GM19099 (cell line): ENCODE measurements at regions not wholly inside any gene's neighbourhood (a gene's known extent, or its start where the extent isn't known, plus 50 kb on each side); places are given as distances from the start of the nearest gene placed in this dataset.

ENCODE experiments used
- POLR2A ChIP-seq: IDR thresholded peaks from 3 replicates; pipeline ENCODE4 v1.6.1; 2011; ENCODE audit warnings: low read depth; ENCODE audit not compliant: insufficient read length; ENCODE audit errors: extremely low read depth

DNA sequence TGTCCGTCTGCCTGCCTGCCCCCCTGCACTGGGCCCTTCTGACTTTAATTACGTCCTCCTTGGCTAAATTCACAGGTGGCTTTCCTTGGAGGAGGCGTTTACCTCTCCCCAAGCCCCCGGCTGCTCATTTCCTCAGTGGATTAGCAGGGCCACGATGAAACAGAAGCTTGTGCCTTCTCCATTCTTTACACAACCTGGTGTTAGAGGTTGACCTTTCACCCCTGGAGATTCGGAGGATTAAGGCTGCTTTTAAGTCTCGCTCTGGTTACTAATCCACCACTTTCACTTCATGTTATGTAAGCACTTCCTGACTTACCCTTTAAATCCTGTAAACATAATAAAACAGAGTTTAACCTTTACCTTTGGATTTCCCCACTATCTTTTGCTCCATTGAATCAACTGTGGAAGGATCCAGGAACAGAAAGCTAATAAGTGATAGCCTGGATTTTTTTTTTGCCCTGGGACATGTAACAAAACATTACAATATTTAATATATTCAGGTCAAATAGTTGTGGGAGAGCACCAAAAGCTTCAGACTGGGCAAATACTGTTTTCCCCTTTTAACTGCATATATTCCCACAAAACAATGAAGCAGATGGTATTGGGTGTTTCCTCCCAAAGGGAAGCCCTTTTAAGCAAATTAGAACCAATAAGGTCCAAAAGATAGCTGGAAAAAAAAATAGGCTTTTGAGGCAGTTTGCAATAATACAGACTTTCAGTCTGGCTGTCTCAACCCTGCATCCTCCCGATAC, 370.2 kb downstream of the EN1 start:
- TF ChIP-seq POLR2A: no peak

DNA sequence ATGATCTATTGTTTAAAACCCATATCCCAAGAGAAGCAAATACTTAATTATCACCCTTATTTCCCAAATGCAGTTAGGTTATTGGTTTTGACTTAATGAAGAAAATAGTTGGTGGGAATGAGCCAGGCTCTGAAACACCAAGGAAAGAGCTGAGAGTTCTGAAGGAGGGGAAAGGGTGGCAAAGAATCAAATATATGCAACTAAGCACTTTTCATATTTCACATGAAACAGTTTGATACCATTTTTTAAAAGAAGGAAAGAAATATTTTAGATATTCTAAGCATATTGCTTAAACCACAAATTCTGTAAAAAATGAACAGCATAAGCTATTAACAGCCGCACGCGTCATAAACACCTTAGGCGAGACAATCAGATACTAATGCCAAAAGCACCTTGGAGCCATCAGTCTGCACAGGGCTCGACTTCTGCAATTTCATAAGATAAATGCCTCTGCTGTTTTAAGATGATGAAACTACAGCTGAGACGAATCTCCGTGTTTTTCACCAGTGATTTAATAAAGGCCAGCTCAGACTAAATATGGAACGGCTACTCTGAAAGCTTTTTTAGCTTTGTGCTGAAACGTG, 371.7 kb downstream of the EN1 start:
- no peak for TF ChIP-seq POLR2A

DNA sequence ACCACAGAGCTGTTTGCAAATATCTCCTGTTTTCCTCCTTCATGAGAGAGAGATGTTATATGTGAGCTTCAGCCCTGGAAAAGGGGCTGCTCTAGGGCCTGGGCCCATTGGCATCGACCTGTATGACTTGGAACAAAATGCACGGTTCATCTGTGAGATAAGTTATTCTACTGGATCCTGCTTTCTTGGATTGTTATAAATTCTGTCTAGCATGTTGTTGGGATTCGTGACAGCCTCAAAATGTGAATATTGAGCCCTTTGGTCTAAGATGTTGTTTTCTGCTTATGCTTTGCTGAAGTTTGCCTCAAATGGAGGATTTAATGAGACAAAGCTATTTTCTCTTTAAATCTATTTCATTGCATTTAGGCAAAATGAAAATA, 372.9 kb downstream of the EN1 start:
- no peak for TF ChIP-seq POLR2A

DNA sequence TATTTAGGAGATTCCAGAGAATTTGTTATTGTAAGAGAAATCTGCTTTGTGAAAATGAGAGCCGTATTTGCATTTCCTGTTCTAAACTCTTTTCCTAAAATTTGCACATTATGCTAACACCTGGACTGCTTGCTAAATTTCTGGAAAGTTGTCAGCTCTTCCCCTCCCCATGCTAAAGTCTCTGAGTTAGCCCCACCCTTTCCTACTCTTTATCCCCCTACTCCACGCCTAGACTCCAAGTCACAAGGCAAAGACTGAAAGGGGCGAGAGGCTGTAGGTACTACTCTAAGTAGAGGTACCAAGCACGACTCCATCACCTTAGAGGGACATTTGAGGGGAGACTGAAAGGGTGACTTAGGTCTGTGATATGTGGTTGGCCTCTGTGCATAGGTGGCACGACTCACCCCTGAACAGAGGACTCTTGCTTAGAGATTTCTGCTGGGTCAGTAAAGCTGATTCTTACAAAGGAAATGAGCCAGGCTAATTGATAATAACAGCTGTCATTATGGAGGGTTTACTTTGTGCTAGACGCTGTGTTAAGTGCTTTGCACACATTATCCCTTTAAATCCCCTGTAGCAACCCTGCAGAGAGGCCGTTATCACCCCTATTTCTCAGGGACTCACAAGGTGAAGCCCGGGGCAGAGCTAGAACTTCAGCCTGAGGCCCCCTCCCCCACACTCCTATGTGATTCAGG, 373.5 kb downstream of the EN1 start:
- no peak for TF ChIP-seq POLR2A

DNA sequence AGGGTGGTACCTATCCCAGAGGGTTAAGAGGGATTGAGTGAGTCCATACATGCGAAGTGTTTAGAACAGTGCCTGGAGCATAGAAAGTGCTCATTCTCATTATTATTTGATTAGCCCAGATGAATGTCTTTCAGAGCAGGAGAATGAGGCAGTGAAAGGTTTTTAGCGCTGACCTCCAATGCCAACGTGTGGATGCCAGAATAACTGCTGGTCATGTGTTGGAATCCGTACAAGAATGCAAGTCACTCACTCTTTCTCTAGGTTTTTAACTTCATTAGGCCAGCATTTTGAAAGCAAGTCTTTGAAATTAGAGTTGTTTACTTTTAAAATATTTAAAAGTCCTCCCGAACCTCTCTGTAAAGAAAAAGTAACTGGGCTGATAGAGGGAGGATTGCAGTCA, 374.2 kb downstream of the EN1 start:
- no peak for TF ChIP-seq POLR2A

DNA sequence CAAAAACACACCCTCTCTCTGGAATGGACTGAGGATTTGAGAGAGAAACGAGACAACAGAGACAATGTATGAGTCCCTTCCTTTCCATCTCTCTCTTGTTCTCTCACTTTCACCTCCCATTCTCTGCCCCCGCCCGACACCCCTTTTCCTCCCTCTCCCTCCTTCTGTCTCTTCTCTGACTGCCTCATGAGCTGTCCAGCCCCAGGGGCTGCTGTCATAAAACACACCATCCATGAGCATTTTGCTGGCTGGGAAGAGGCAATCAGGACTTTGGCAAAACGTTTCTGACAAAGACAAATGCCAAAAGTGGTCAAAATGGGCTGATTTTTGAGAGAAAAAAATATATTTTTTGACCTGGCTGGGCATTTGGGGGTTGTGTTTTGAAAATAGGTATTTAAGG, 377.2 kb downstream of the EN1 start:
- no peak for TF ChIP-seq POLR2A

DNA sequence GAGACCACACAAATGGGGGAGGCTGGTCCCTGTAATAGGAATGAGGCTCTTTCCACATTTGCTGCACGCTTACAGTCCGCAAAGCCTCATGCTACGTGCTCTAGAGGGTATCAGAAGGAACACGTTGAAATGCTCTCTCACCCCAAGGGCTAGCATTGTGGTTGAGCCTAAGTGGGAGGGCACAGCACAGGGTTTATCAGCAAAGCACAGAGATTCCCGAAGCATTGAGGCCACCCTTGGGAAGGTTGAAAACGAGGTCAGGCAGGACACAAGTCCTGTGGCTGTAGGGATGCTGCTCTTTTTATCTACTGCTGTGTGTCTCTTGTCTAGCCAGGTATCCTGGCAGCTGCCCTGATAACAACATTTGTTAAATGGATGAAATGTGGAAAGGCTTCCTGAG, 378.3 kb downstream of the EN1 start:
- no peak for TF ChIP-seq POLR2A

DNA sequence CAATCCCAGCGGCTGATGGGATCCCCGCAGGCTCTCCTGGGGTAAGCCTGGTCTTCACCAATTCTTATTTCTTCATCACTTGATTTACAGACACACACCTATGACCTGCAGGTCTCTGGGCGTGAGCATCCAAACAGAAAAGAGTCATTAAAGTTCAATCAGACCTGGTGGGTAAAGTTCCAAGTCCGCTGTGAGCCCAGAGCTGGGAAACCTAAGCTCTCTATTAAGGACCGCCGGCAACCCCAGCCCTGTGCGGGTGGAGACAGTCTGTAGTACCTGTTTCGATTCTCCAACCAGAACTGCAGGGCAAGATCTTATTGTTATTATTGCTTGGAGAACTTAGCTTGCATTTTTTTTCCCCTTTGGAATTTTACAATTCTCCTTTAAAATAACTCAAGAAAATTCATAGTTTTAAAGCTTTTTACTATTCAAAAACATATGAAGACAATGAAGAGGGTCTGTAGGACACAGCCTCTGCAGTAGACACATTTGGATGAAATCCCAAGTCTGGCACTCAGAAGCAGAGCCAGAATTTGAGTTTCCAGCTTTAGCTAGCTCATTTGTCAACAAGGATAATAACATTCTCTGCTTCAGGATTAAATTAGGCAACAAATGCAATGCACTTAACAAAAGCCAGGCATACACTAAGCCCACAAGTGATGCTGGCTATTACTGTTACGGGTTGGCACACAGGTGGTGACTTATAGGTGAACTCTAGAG, 376.4 kb downstream of the INSIG2 start:
- no peak for TF ChIP-seq POLR2A

DNA sequence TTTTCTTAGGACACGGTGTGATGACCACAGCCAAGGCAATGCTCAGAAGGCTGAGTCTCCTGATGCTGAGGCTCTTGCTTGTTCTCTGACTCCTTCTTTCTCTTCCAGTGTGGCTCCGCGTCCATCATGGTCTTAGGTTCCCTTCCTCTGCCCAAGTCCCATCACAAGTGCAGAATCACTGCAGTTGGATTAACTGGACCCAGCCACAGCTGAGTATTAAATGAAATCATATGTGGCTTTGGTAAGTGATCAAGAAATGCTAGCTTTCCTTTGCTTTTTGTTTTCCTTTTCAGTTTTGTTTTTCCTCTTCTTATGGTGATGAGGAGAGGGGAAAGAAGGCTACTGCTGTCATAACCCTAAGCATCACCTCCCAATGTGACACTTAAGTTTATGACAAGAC, 375.8 kb downstream of the INSIG2 start:
- no peak for TF ChIP-seq POLR2A

DNA sequence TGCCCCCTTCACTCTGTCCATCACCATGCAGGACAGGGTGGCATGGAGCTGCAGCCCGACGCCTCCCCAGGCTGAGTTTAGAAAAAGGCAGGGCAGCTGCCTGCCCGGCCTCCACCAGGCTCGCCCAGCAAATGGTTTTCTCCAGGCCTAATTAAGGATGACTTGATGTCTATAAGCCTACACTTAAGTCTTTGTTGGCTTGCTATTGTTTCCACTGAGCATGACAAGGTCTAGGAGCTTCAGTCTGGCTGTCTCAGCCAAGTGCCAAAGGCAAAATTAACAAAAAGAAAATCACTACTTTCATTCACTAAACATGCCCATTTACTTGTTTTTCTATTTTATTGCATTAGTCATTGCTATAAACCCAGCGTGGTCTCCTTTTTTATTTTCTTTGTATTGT, 372.2 kb downstream of the INSIG2 start:
- no peak for TF ChIP-seq POLR2A

DNA sequence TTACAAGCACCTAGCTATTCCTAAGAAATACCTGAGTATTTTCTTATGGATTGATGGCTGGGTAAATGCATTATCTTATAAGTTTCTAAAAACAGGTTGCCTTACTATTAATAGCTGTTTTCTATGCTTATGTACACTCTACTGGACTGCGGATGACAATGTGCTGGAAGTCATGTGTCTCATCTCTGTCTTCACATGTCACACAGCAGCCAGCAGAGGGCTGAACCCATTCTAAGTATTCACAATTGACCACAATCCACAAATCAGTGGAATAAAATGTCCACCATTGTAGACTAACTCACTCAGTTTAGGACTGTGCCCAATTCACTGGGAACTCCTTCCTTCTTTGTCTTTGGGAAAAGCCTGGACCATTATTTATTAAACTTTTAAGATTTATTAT, 371.2 kb downstream of the INSIG2 start:
- TF ChIP-seq POLR2A: no peak

DNA sequence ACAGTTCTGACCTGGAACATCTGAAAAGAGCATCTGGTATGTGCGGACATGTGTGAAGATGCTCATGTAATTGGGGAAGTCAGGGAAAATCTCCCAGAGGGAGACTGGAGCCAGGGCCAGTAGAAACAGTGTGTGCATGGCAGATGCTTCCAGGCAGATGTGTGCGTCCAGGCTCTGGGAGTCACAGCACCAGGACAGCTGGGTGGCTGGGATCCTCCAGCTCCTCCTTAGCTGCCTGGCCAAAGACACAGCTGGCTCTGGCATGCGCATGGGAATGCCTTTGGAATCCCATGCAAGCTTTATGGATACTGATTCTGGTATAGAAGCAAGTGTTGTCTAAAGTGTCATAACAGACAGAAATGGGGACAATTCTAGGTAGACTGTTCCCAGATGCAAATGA, 369.7 kb downstream of the INSIG2 start:
- no peak for TF ChIP-seq POLR2A

DNA sequence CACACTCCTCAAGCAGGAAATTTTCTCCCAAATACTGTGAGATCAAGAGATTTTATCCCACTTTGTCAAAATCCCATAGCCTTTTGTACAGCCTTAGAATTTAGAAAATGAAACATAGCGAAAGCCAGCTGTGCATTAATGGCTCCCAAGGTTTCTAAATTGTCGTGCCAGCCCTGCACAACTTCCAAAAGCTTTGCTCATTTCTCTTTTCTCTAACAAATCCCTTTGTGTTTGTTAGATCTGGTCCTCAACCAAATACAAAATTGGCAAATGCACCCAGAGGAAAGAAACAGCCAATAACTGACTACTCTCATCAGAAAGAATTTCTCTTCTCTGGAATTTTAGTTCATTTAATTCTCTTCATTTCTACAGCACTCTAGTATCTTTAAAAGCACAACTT, 361.1 kb downstream of the INSIG2 start:
- TF ChIP-seq POLR2A: no peak

DNA sequence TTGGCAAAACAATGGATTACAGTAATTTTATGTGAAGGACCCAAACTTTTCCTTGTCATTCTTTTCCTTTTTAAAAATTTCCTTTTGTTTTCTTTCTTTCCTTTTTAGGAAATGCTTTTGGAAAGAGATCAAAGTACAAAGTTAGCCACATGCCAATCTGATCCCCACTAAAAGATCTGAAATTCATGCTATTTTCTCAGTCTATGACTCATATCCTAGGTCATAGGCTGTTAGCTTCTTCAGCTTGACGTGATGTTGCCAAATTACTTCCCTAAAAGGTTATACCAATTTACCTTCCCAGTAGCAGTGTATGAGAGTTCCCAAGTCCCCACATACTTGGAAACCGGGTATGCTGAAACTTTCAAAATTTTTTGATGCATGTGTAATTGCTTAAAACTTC, 355.3 kb downstream of the INSIG2 start:
- no peak for TF ChIP-seq POLR2A

DNA sequence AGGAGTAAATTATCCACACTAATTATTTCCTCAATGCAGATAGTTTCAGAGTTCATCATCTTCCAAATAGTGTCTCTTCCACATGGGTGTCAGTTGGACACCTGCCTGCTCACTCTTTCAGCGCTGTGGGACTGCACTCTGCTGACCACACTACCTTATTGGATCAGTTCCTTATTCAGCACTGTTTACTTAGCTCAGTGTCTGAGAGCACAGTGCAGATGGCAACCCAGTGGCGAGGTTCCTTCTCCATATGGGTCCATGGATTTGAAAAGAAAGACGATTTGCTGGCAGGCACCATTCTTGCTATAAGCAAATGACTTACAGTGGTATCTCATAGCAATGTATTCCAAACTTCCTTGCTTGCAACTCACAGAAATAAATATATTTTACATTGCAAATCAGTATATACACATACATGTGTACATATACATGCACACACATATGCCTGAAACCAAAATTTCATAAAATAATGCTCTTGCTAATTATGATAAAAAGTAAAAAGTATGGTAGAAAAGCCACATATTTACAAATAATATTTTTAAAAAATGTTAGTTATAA, 354.8 kb downstream of the INSIG2 start:
- no peak for TF ChIP-seq POLR2A

DNA sequence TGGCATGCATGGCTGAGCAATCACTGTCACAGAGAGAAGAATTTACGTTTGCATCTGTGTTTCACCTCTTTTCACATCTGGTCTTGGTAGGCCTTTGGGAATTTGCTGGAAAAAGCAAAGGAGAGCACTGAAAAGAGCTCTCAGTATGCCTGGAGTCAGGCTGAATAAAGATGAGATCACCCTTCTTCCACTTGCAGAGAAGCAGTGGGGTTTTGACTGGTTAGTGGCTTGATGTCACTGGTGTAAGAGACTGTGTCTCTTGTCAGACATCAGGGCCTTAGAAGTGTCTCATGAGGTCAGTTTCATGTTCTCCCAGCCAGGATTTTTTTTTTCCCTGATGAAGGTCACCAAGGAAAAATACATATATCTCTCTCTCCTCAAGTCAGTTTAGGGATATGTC, 353.8 kb downstream of the INSIG2 start:
- no peak for TF ChIP-seq POLR2A

DNA sequence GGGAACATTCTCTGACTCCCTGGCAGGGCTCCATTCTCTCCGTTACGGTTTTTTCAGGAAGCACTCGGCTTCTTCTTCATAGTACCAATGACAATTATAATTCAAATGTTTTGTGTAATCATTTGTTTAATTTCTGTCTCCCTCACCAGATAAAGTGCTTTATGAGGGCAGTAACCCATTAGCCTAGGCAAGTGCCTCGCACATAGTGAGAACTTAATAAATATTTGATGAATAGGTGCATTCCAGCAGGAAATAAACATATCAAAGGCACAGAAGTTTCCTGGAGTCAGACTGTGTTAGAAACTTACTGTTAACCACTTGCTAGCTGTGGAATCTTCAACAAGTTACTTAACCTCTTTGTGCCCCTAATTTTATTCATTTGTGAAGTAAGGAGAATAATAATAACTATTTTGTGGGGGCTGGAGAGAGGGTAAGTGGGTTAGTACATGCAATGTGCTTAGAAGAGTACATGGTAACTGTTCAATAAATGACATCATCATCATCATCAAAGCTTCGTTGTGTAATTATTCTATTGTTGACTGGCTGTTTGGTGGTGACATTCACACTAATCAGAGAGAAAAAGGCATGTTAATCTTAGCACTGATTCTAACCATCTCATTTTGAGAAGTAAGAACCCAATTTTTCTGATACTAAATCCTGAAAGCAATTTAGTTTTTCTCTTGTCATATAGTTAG, 352.3 kb downstream of the INSIG2 start:
- TF ChIP-seq POLR2A: no peak
